ENCODE measurements at regions not wholly inside any gene's neighbourhood (a gene's known extent, or its start where the extent isn't known, plus 50 kb on each side); places are given as distances from the start of the nearest gene placed in this dataset.

GRCh38 chr20:57075603-57076002 is 190.8 kb downstream of the BMP7 start:
- Histone ChIP-seq H3K4me2 (ENCODE audit: insufficient read depth, insufficient read length, low read length) (no peak overlapping the region), H3K4ac (ENCODE audit: low read depth, low read length) (no peak overlapping the region), H4K20me1 (ENCODE audit: control insufficient read depth, insufficient read depth, insufficient read length) (no peaks in the 10 kb centered on the region), H2BK5ac (ENCODE audit: insufficient read length, low read length) (no peak overlapping the region), H3K27ac (ENCODE audit: insufficient read length, low read depth, low read length) (no peak overlapping the region), H4K5ac (ENCODE audit: insufficient read length, low read depth, low read length) (no peak overlapping the region), H3K23me2 (ENCODE audit: insufficient read length, low read depth, low read length, poor library complexity, severe bottlenecking) (no peaks in the 10 kb centered on the region), H3K18ac (ENCODE audit: insufficient read length, low read depth, low read length) (no peak overlapping the region), H2BK15ac (ENCODE audit: low read depth, low read length) (no peak overlapping the region), H3T11ph (ENCODE audit: low read length) (no peak overlapping the region), H3K9me3 (ENCODE audit: control insufficient read depth, low read depth, low read length) (no peaks in the 10 kb centered on the region), H2BK120ac (ENCODE audit: low read depth, low read length, poor library complexity, severe bottlenecking) (no peak overlapping the region), H4K8ac (replicated peaks; ENCODE audit: insufficient read length, low read depth, low read length) (no peak overlapping the region), H2BK12ac (ENCODE audit: insufficient read length, low read depth, low read length) (no peak overlapping the region), H3K9ac (ENCODE audit: extremely low read depth, insufficient read length, low read length) (no peak overlapping the region), H3K79me2 (ENCODE audit: insufficient read depth, low read length) (no peaks in the 10 kb centered on the region), H4K91ac (ENCODE audit: insufficient read length, low read depth, low read length) (no peak overlapping the region), H2BK20ac (ENCODE audit: low read depth, low read length, poor library complexity, severe bottlenecking) (no peak overlapping the region), H2AK5ac (ENCODE audit: insufficient read length, low read length) (no peak overlapping the region), H3K23ac (ENCODE audit: insufficient read length, low read depth, low read length) (no peak overlapping the region), H2AFZ (ENCODE audit: low read length) (no peak overlapping the region), H3K14ac (ENCODE audit: insufficient read depth, low read length) (no peak overlapping the region), H3K4me1 (ENCODE audit: insufficient read depth, low read length) (no peaks in the 10 kb centered on the region), H3K27me3 (ENCODE audit: insufficient read depth, low read length) (no peaks in the 10 kb centered on the region; the same call in 1 of the 2 replicates), H3K79me1 (ENCODE audit: insufficient read depth, low read depth, low read length, poor library complexity, severe bottlenecking) (no peaks in the 10 kb centered on the region), H3K56ac (ENCODE audit: insufficient read length, low read depth, low read length) (no peak overlapping the region)
- no peak for DNase-seq
- Mint-ChIP-seq H3K4me1 (peaks cover 25 to 26% of the 10 kb centered on the region in 2 experiments), H3K36me3 (ENCODE audit: insufficient read depth in 1 of 3, low read depth in 3 of 3) (no peaks in the 10 kb centered on the region; a peak in 2 of 7 replicates), H3K27ac (no peak overlapping the region), H3K27me3 (ENCODE audit: low read depth) (peaks cover 57% of the 10 kb centered on the region), H3K4me3 (no peak overlapping the region), H3K9me3 (peaks cover 13 to 20% of the 10 kb centered on the region in 2 experiments; a peak in 4 of 5 replicates)
- TF ChIP-seq CTCF (conservative IDR thresholded peaks at IDR 0.05): no peak
